H9 (cell line): ENCODE measurements at regions not wholly inside any gene's neighbourhood (a gene's known extent, or its start where the extent isn't known, plus 50 kb on each side); places are given as distances from the start of the nearest gene placed in this dataset.

Experiments used
- DNase-seq: peaks from one replicate; pipeline ENCODE4 v3.0.0-alpha.2; 2017
- H2AFZ ChIP-seq: one replicate; pipeline ENCODE4 v1.6.1; 2013; ENCODE audit warnings: mild to moderate bottlenecking, low read length, control low read depth, moderate library complexity
- H2AK5ac ChIP-seq: 2 replicates; pipeline ENCODE4 v1.6.1; 2013; ENCODE audit warnings: low read length, control low read depth, mixed read lengths; ENCODE audit not compliant: insufficient read length
- H2BK120ac ChIP-seq: one replicate; pipeline ENCODE4 v1.6.1; 2013; ENCODE audit warnings: low read depth, mild to moderate bottlenecking, low read length, control low read depth, inconsistent platforms; ENCODE audit not compliant: poor library complexity, severe bottlenecking
- H2BK12ac ChIP-seq: 2 replicates; pipeline ENCODE4 v1.6.1; 2013; ENCODE audit warnings: low read length, control low read depth, mixed read lengths, low read depth; ENCODE audit not compliant: insufficient read length
- H2BK15ac ChIP-seq: 2 replicates; pipeline ENCODE4 v1.6.1; 2013; ENCODE audit warnings: low read depth, low read length, control low read depth
- H2BK20ac ChIP-seq: one replicate; pipeline ENCODE4 v1.6.1; 2013; ENCODE audit warnings: low read depth, mild to moderate bottlenecking, low read length, control low read depth, inconsistent platforms; ENCODE audit not compliant: poor library complexity, severe bottlenecking
- H2BK5ac ChIP-seq: 2 replicates; pipeline ENCODE4 v1.6.1; 2013; ENCODE audit warnings: low read length, control low read depth, mixed read lengths; ENCODE audit not compliant: insufficient read length
- H3K14ac ChIP-seq: 2 replicates; pipeline ENCODE4 v1.6.1; 2013; ENCODE audit warnings: low read length, control low read depth; ENCODE audit not compliant: insufficient read depth
- H3K18ac ChIP-seq: 2 replicates; pipeline ENCODE4 v1.6.1; 2013; ENCODE audit warnings: low read depth, mild to moderate bottlenecking, mixed read lengths, low read length, control low read depth; ENCODE audit not compliant: insufficient read length
- H3K23ac ChIP-seq: 2 replicates; pipeline ENCODE4 v1.6.1; 2013; ENCODE audit warnings: low read length, control low read depth, mixed read lengths, low read depth; ENCODE audit not compliant: insufficient read length
- H3K23me2 ChIP-seq: 2 replicates; pipeline ENCODE4 v1.6.1; 2013; ENCODE audit warnings: low read depth, mild to moderate bottlenecking, mixed read lengths, low read length, control low read depth; ENCODE audit not compliant: insufficient read length, poor library complexity, severe bottlenecking
- H3K27ac ChIP-seq: 2 replicates; pipeline ENCODE4 v1.5.1; 2013; ENCODE audit warnings: low read length, control low read depth, mixed read lengths, low read depth; ENCODE audit not compliant: insufficient read length
- H3K27me3 ChIP-seq: 2 replicates; pipeline ENCODE4 v1.6.1; 2013; ENCODE audit warnings: low read length, control low read depth, inconsistent platforms; ENCODE audit not compliant: insufficient read depth
- H3K4ac ChIP-seq: 2 replicates; pipeline ENCODE4 v1.6.1; 2013; ENCODE audit warnings: low read depth, mild to moderate bottlenecking, control low read depth, inconsistent platforms, low read length, moderate library complexity
- H3K4me1 ChIP-seq: 2 replicates; pipeline ENCODE4 v1.6.1; 2013; ENCODE audit warnings: low read length, control low read depth, inconsistent platforms; ENCODE audit not compliant: insufficient read depth
- H3K4me2 ChIP-seq: 2 replicates; pipeline ENCODE4 v1.6.1; 2013; ENCODE audit warnings: low read length, control low read depth, mixed read lengths; ENCODE audit not compliant: insufficient read length, insufficient read depth
- H3K56ac ChIP-seq: 2 replicates; pipeline ENCODE4 v1.6.1; 2013; ENCODE audit warnings: low read depth, mild to moderate bottlenecking, mixed read lengths, low read length, control low read depth; ENCODE audit not compliant: insufficient read length
- H3K79me1 ChIP-seq: 2 replicates; pipeline ENCODE4 v1.6.1; 2013; ENCODE audit warnings: low read depth, mild to moderate bottlenecking, moderate library complexity, low read length, control low read depth, inconsistent platforms; ENCODE audit not compliant: insufficient read depth, poor library complexity, severe bottlenecking
- H3K79me2 ChIP-seq: 2 replicates; pipeline ENCODE4 v1.6.1; 2013; ENCODE audit warnings: low read length, control low read depth, inconsistent platforms; ENCODE audit not compliant: insufficient read depth
- H3K9ac ChIP-seq: 2 replicates; pipeline ENCODE4 v1.6.1; 2013; ENCODE audit warnings: low read length, control low read depth, mixed read lengths; ENCODE audit not compliant: insufficient read length; ENCODE audit errors: extremely low read depth
- H3K9me3 ChIP-seq: one replicate; pipeline ENCODE4 v1.6.1; 2013; ENCODE audit warnings: low read depth, low read length, inconsistent platforms; ENCODE audit not compliant: control insufficient read depth
- H3T11ph ChIP-seq: one replicate; pipeline ENCODE4 v1.6.1; 2013; ENCODE audit warnings: mild to moderate bottlenecking, low read length, control low read depth, inconsistent platforms
- H4K20me1 ChIP-seq: one replicate; pipeline ENCODE4 v1.6.1; 2013; ENCODE audit not compliant: control insufficient read depth, insufficient read length, insufficient read depth
- H4K5ac ChIP-seq: 2 replicates; pipeline ENCODE4 v1.6.1; 2013; ENCODE audit warnings: low read depth, mild to moderate bottlenecking, mixed read lengths, low read length, control low read depth; ENCODE audit not compliant: insufficient read length
- H4K8ac ChIP-seq: replicated peaks from 2 replicates; pipeline ENCODE4 v1.6.1; 2013; ENCODE audit warnings: low read length, control low read depth, mixed read lengths, low read depth; ENCODE audit not compliant: insufficient read length
- H4K91ac ChIP-seq: 2 replicates; pipeline ENCODE4 v1.6.1; 2013; ENCODE audit warnings: low read depth, mild to moderate bottlenecking, moderate library complexity, mixed read lengths, low read length, control low read depth; ENCODE audit not compliant: insufficient read length
- H3K27ac Mint-ChIP-seq, 3 experiments: 2 replicates in 2 of 3; 3 replicates in 1 of 3; pipeline ENCODE4 v1.8.0; 2020 to 2021; ENCODE audit warnings: mixed read lengths in 3 of 3, mild to moderate bottlenecking in 1 of 3, moderate library complexity in 1 of 3
- H3K27me3 Mint-ChIP-seq: 2 replicates; pipeline ENCODE4 v1.8.0; 2021; ENCODE audit warnings: low read depth, mild to moderate bottlenecking, moderate library complexity, mixed read lengths
- H3K36me3 Mint-ChIP-seq, 3 experiments: 2 replicates in 2 of 3; 3 replicates in 1 of 3; pipeline ENCODE4 v1.8.0; 2020 to 2021; ENCODE audit warnings: low read depth in 3 of 3, mixed read lengths in 3 of 3; ENCODE audit not compliant: insufficient read depth in 1 of 3
- H3K4me1 Mint-ChIP-seq, 2 experiments: 2 replicates each; pipeline ENCODE4 v1.8.0; 2020; ENCODE audit warnings: mixed read lengths in 2 of 2
- H3K4me3 Mint-ChIP-seq, 2 experiments: 2 replicates in 1 of 2; 3 replicates in 1 of 2; pipeline ENCODE4 v1.8.0; 2020 to 2021; ENCODE audit warnings: mild to moderate bottlenecking in 2 of 2, mixed read lengths in 2 of 2, moderate library complexity in 1 of 2
- H3K9me3 Mint-ChIP-seq, 2 experiments: 2 replicates in 1 of 2; 3 replicates in 1 of 2; pipeline ENCODE4 v1.8.0; 2020; ENCODE audit warnings: mild to moderate bottlenecking in 2 of 2, mixed read lengths in 2 of 2, moderate library complexity in 1 of 2
- WGBS: extraction: QIAGEN DNeasy Blood & Tissue Kit; methylation state at CpG from one replicate; pipeline ENCODE4 v1.1.7; 2013; ENCODE audit warnings: missing lambda C conversion rate, low lambda C conversion rate, mixed read lengths; ENCODE audit not compliant: insufficient read length; ENCODE audit errors: extremely low coverage; 5-methylcytosine and 5-hydroxymethylcytosine counted together
- TF ChIP-seq, protein P1 (sequence below): fragments of 200-600 bp; sonication (generic); conservative IDR thresholded peaks from 3 replicates; pipeline ENCODE4 v1.8.0; 2021; ENCODE audit warnings: antibody characterized with exemption, mild to moderate bottlenecking

DNA sequence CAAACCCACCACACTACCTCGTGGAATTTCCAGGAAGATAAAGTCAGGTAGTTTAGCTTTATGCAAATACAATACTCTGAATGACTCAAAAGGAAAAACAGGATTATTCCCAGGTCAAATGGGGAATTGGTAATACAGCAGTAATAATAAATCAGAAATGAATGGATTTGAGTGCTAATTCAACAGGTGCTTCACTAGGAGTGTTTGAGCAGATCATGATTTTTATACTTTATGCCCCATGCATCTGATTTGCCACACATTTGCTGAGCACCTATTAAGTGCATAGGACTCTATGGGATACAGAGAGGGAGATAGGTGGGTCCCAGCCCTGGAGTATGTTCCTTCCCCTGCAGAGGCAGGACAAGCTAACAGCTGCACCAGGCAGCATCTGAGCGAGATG is 381.4 kb upstream of the PODXL start:
- Histone ChIP-seq H2BK5ac (no peak overlapping the region), H2BK120ac (no peak overlapping the region), H4K8ac (no peak overlapping the region), H3T11ph (no peak overlapping the region), H3K4ac (no peak overlapping the region), H3K4me2 (no peak overlapping the region), H4K5ac (no peak overlapping the region), H2BK20ac (no peak overlapping the region), H3K9me3 (no peaks in the 10 kb centered on the region), H2BK15ac (no peak overlapping the region), H3K79me1 (no peaks in the 10 kb centered on the region), H3K27me3 (no peaks in the 10 kb centered on the region), H4K20me1 (no peaks in the 10 kb centered on the region), H3K27ac (no peak overlapping the region), H3K4me1 (no peaks in the 10 kb centered on the region), H3K79me2 (no peaks in the 10 kb centered on the region), H3K18ac (no peak overlapping the region), H3K9ac (no peak overlapping the region), H3K56ac (no peak overlapping the region), H3K14ac (no peak overlapping the region), H2AFZ (no peak overlapping the region), H2BK12ac (no peak overlapping the region), H3K23ac (no peak overlapping the region), H4K91ac (no peak overlapping the region), H3K23me2 (no peaks in the 10 kb centered on the region), H2AK5ac (no peak overlapping the region)
- peaks cover 7% of the 10 kb centered on the region in 2 experiments; a peak in 3 of 5 replicates for H3K9me3 Mint-ChIP-seq
- H3K4me1 Mint-ChIP-seq = no peaks in the 10 kb centered on the region
- TF ChIP-seq, protein P1, sequence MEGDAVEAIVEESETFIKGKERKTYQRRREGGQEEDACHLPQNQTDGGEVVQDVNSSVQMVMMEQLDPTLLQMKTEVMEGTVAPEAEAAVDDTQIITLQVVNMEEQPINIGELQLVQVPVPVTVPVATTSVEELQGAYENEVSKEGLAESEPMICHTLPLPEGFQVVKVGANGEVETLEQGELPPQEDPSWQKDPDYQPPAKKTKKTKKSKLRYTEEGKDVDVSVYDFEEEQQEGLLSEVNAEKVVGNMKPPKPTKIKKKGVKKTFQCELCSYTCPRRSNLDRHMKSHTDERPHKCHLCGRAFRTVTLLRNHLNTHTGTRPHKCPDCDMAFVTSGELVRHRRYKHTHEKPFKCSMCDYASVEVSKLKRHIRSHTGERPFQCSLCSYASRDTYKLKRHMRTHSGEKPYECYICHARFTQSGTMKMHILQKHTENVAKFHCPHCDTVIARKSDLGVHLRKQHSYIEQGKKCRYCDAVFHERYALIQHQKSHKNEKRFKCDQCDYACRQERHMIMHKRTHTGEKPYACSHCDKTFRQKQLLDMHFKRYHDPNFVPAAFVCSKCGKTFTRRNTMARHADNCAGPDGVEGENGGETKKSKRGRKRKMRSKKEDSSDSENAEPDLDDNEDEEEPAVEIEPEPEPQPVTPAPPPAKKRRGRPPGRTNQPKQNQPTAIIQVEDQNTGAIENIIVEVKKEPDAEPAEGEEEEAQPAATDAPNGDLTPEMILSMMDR = no peak
- no CpG with 5 or more reads among the region's 2 CpGs for WGBS
- DNase-seq = no peak
- peaks cover 18% of the 10 kb centered on the region for H3K27me3 Mint-ChIP-seq
- H3K4me3 Mint-ChIP-seq = no peak overlapping the region
- no peak overlapping the region for H3K27ac Mint-ChIP-seq
- peaks cover 0 to 5% (median 0%) of the 10 kb centered on the region in 3 experiments; a peak in 1 of 7 replicates for H3K36me3 Mint-ChIP-seq
